GM12878 (cell line): ENCODE measurements at regions not wholly inside any gene's neighbourhood (a gene's known extent, or its start where the extent isn't known, plus 50 kb on each side); places are given as distances from the start of the nearest gene placed in this dataset.

Experiments used
- ATAC-seq: fragments of 200-7000 bp; cut with Tn5 transposase; 3 replicates; pipeline ENCODE4 v1.9.1; 2020; ENCODE audit warnings: mild to moderate bottlenecking, moderate library complexity
- BruUV-seq: library from RNA; stranded (reverse); fragments of 400-500 nt; replicated peaks from 2 replicates; lab custom pipeline; 2021; lab: Mats Ljungman, UMichigan
- CTCF ChIA-PET: fragments of 300-600 bp; sonication (Branson Sonifier 250); formaldehyde crosslinking; extraction: SDS; loops from one replicate; lab custom pipeline; 2021; ENCODE audit warnings: inconsistent platforms; lab: Yijun Ruan, JAX
- POLR2A ChIA-PET: fragments of 350-600 bp; formaldehyde crosslinking; extraction: SDS; loops from one replicate; lab custom pipeline; 2021; ENCODE audit warnings: inconsistent platforms; lab: Charles Lee
- RAD21 ChIA-PET: fragments of 300-600 bp; sonication (Branson Sonifier 250); formaldehyde crosslinking; loops from one replicate; lab custom pipeline; 2023; ENCODE audit warnings: antibody characterized with exemption; ENCODE audit not compliant: unreplicated experiment; lab: Charles Lee
- SMC1A ChIA-PET: fragments of 300-600 bp; sonication (Branson Sonifier 250); formaldehyde crosslinking; loops from one replicate; lab custom pipeline; 2023; ENCODE audit not compliant: unreplicated experiment, uncharacterized antibody; lab: Charles Lee
- DNase-seq: peaks from one replicate; pipeline ENCODE4 v3.0.0-alpha.2; 2011; ENCODE audit warnings: low read depth, low spot score
- FAIRE-seq: peaks from 3 replicates; lab custom pipeline; 2011; peaks lifted over from hg19 to GRCh38; lab: Jason Lieb, UNC
- H2AFZ ChIP-seq: 2 replicates; pipeline ENCODE4 v1.6.0; 2011; ENCODE audit warnings: low read depth, low read length, control low read depth; ENCODE audit not compliant: control insufficient read depth
- H3K27ac ChIP-seq: 2 replicates; pipeline ENCODE4 v1.5.1; 2011; ENCODE audit warnings: control low read depth; ENCODE audit not compliant: control insufficient read depth, insufficient read depth
- H3K27me3 ChIP-seq, 2 experiments: replicated peaks in 1 of 2; 2 replicates each; pipeline versions ENCODE4 v1.6.0 to v1.6.1; 2011; ENCODE audit warnings: low read length in 1 of 2; ENCODE audit not compliant: control insufficient read depth in 2 of 2, insufficient read depth in 2 of 2
- H3K36me3 ChIP-seq, 2 experiments: 2 replicates each; pipeline ENCODE4 v1.5.1; 2011; ENCODE audit warnings: low read length in 1 of 2; ENCODE audit not compliant: control insufficient read depth in 2 of 2, insufficient read depth in 2 of 2
- H3K4me1 ChIP-seq: 2 replicates; pipeline ENCODE4 v1.6.1; 2011; ENCODE audit warnings: mild to moderate bottlenecking, low read length, moderate library complexity, mixed read lengths; ENCODE audit not compliant: control insufficient read depth, insufficient read depth
- H3K4me2 ChIP-seq: 2 replicates; pipeline ENCODE4 v1.6.0; 2011; ENCODE audit warnings: control low read depth; ENCODE audit not compliant: control insufficient read depth, insufficient read depth
- H3K4me3 ChIP-seq: fragments of 200-600 bp; sonication (generic); 2 replicates; pipeline ENCODE4 v1.5.1; 2016
- H3K79me2 ChIP-seq: 2 replicates; pipeline ENCODE4 v1.6.0; 2011; ENCODE audit warnings: low read length; ENCODE audit not compliant: control insufficient read depth, insufficient read depth
- H3K9ac ChIP-seq: 2 replicates; pipeline ENCODE4 v1.8.0; 2011; ENCODE audit warnings: low read length, control low read depth, mixed read lengths; ENCODE audit not compliant: control insufficient read depth, insufficient read depth
- H3K9me3 ChIP-seq: replicated peaks from 3 replicates; pipeline ENCODE4 v1.5.1; 2011; ENCODE audit warnings: mild to moderate bottlenecking, low read length; ENCODE audit not compliant: control insufficient read depth, insufficient read depth
- H4K20me1 ChIP-seq: 2 replicates; pipeline ENCODE4 v1.6.0; 2011; ENCODE audit not compliant: control insufficient read depth, insufficient read depth
- BRCA1 ChIP-seq: IDR thresholded peaks from 2 replicates; pipeline ENCODE4 v1.6.1; 2011; ENCODE audit warnings: low read depth, low read length, improper control_type of control experiment
- CREB1 ChIP-seq: IDR thresholded peaks from 2 replicates; pipeline ENCODE4 v1.6.1; 2012; ENCODE audit warnings: low read depth, mild to moderate bottlenecking, inconsistent platforms
- E2F4 ChIP-seq: IDR thresholded peaks from 2 replicates; pipeline ENCODE4 v1.6.1; 2012; ENCODE audit warnings: low read depth, low read length, improper control_type of control experiment
- PBX3 ChIP-seq: IDR thresholded peaks from 2 replicates; pipeline ENCODE4 v1.6.1; 2011; ENCODE audit warnings: mild to moderate bottlenecking, low read depth, low read length, moderate library complexity; ENCODE audit not compliant: insufficient replicate concordance
- SMAD5 ChIP-seq: IDR thresholded peaks from 2 replicates; pipeline ENCODE4 v1.6.1; 2016; ENCODE audit warnings: antibody characterized with exemption, low read depth
- SMC3 ChIP-seq: IDR thresholded peaks from 2 replicates; pipeline ENCODE4 v1.6.1; 2011; ENCODE audit warnings: low read length, improper control_type of control experiment, borderline replicate concordance
- SP1 ChIP-seq: IDR thresholded peaks from one replicate; pipeline ENCODE4 v1.6.1; 2011; ENCODE audit warnings: low read depth, low read length
- SREBF2 ChIP-seq: IDR thresholded peaks from 2 replicates; pipeline ENCODE4 v1.6.1; 2012; ENCODE audit warnings: mild to moderate bottlenecking, low read length
- ZBTB33 ChIP-seq: fragments of 450-650 bp; IDR thresholded peaks from 2 replicates; pipeline ENCODE4 v1.6.1; 2017; ENCODE audit warnings: mild to moderate bottlenecking
- ZNF384 ChIP-seq: IDR thresholded peaks from 2 replicates; pipeline ENCODE4 v1.6.1; 2012; ENCODE audit warnings: low read depth, mild to moderate bottlenecking, low read length, improper control_type of control experiment, borderline replicate concordance
- ZNF592 ChIP-seq: fragments of 450-650 bp; IDR thresholded peaks from 2 replicates; pipeline ENCODE4 v1.6.1; 2017; ENCODE audit warnings: mild to moderate bottlenecking, moderate library complexity
- WGBS: methylation state at CpG from one replicate; pipeline ENCODE4 v1.1.6; 2016; ENCODE audit warnings: low lambda C conversion rate; ENCODE audit not compliant: insufficient replicate concordance, insufficient coverage; ENCODE audit errors: missing lambda C conversion rate; 5-methylcytosine and 5-hydroxymethylcytosine counted together
- in situ Hi-C: fragments of 300-500 bp; cut with MboI; formaldehyde crosslinking; loops from 9 replicates; pipeline ENCODE4 v1.14.3; 2018; ENCODE audit warnings: mixed read lengths
- intact Hi-C: fragments of 100-400 bp; cut with micrococcal nuclease; formaldehyde crosslinking; loops from one replicate; pipeline ENCODE4 v1.14.2; 2022; ENCODE audit not compliant: unreplicated experiment

GRCh38 chr3:117695321-117695720 is 985.7 kb downstream of the TUSC7 start (continued):
- no peak for TF ChIP-seq ZBTB33
- TF ChIP-seq SP1 = no peak
- no peak for TF ChIP-seq SMC3
- TF ChIP-seq ZNF384 = no peak

GRCh38 chr3:117695871-117696645 is 986.5 kb downstream of the TUSC7 start:
- intact Hi-C loops (no loop called here), in situ Hi-C loops (no loop called here)
- ChIA-PET SMC1A (interaction anchor here (0.7 to 1.4 kb wide), 3 partner anchors 11 to 346 kb away, joined by 3 read pairs; no protein-coding TSS in a partner anchor), POLR2A (no interaction called here), CTCF (interaction anchor here (1.0 kb wide), 1 partner anchor 9 kb away, joined by 3 read pairs; no protein-coding TSS in a partner anchor), RAD21 (no interaction called here)
- DNase-seq (no peak), ATAC-seq (no peak), FAIRE-seq (no peak)
- Histone ChIP-seq H3K79me2 (no peaks in the 10 kb centered on the region), H3K36me3 (no peaks in the 10 kb centered on the region), H3K9me3 (no peaks in the 10 kb centered on the region), H3K4me2 (no peak overlapping the region), H3K27ac (no peak overlapping the region), H4K20me1 (no peaks in the 10 kb centered on the region), H3K9ac (no peak overlapping the region), H3K27me3 (no peaks in the 10 kb centered on the region), H3K4me1 (no peaks in the 10 kb centered on the region), H2AFZ (no peak overlapping the region), H3K4me3 (no peak overlapping the region)
- no TSS peak for BruUV-seq
- WGBS = 10% methylated on average over 4 of the region's 4 CpGs
- TF ChIP-seq SREBF2 (no peak), ZBTB33 (no peak), PBX3 (no peak), SMAD5 (no peak), CREB1 (no peak), E2F4 (no peak), ZNF592 (no peak), BRCA1 (no peak)
